ENCODE measurements at regions not wholly inside any gene's neighbourhood (a gene's known extent, or its start where the extent isn't known, plus 50 kb on each side); places are given as distances from the start of the nearest gene placed in this dataset.
A peak's percentile ranks its signal among the peaks of the same experiment; 100 is the strongest.
"Not testable (repeated sequence)": the region's sequence is repeated elsewhere in the genome, so short reads cannot be mapped to it uniquely, and the experiment has no call there.

DNA sequence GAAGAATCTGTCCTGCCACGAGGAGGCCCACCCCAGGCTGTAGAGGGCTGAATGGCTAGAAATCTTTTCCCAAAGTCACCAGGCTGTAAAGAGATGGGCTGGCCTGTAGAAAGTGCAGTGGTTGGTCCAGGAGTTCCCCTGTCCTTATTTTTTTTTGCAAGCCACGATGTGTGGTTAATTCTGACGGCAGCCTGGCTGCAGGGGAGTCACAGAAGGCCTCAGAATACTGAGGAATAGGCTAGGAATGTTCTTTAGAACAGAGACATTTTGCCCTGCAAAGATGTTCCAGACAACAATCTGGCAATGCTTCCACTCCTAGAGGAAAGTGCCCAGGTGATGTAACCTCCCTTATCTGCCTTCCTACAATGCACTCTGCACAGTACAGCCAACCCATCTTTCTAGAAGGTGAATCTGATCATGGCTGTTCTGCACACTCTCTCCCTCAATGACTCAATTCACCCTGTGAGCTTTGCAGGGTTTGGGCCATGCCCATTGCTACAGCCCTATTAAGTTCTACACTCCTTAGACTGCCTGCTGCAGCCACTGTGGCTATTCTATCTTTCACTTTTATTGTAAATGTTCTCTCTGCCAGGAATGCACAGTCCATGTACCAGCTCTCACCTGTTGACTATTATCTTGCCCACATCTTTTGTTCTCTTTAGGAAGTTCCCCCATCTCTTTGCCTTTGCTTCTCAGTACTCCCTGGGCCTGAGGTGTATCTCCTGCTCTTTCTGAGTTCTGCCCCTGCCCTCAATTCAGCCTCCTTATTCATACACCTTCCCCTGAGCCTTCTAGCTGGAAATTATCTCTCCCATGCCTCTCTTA lies 377.8 kb upstream of the CLINT1 start:
- no peak for DNase-seq

DNA sequence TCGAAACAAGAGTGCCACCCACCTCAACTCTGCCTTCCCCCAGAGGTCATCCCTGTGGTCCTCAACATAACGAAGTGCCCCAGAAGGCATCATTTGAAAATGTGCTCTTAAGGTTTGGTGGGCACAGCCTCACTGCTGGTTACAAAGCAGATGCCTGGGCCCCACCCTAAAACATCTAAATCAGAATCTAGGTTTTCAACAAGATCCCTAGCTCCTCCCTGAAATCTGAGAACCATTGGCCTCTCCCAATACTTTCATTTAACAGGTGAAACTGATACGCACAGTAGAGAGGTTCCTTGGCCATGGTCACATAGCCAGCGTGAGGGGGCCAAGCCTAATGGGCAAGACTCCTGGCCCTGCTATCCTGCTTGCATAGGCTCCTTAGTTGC lies 376.2 kb upstream of the CLINT1 start:
- DNase-seq: no peak

DNA sequence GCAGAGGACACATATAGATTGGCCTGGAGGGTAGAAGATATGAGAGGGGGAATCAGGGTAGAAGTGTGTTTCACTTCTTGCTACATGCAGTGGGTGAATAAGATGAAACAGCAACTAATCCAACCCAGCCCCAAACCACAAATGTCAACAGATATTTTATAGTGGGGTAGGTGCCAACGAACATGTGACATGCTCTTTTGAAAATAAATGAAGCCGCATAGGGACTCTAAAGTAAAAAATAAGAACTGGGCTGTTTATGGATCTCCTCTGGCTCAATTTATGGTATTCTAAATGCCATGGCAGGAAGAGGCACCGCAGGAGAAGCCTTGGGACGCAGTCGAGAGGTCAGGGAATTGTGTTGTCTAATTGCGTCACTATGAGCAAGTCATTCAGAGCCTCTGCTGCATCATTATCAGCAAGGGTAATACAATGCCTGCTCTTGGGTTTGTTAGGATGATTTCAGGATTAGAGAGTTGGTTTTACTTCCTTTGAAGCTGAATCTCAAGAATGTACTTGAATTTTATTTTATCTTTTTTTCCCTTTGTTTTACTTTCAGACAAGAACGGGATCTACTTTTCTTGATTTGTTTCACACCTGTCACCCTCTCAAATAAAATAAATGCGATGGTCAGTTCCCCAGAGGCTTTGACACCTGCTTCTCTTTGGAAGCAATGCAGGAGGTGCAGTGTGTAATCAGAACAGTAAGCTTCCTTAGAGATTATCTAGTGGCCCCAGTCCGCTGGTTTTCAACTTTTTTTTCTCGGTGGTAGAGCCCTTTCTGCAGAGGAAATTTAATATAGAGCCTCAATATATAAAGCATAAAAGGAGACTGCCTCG lies 375.6 kb upstream of the CLINT1 start:
- DNase-seq: no peak

DNA sequence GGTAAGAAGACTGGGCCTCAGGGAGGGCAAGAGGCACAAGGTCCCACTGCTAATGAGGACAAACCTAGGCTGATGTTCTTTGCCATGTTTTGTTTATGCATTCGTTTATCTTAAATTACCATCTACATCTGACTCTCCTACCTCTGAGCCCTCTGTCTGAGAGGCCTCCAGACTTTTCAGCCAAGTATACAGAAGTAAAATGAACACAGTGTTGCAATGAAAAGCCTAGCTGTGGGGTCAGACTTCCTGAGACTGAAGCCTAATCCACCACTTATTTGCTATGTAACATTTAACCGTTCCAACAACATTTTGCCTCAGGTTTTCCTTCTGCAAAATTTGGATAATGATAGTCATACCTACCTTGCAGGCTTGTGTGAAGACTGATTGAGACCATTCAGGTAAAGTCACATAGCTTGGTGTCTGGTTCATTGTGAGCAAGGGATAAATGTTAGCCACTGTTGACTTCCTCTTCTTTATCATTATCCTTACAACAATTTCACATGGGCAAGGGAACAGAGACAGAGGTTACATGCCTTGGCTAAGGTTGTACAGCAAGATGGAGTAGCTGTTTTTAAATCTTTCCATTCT lies 374.9 kb upstream of the CLINT1 start:
- DNase-seq: no peak

DNA sequence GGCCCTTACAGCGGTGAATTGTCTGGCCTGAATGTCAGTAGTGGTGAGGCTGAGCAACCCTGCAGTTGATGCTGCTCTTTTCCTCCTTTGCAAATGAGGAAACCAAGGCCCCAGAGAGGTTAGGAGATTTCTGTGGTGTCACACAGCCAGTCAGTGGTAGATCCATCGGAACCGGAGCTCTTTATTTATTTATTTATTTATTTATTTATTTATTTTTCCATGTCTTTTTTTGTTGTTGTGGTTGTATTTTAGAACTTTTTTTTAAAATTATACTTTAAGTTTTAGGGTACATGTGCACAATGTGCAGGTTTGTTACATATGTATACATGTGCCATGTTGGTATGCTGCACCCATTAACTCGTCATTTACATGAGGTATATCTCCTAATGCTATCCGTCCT lies 368.4 kb upstream of the CLINT1 start:
- not testable (repeated sequence) for DNase-seq

DNA sequence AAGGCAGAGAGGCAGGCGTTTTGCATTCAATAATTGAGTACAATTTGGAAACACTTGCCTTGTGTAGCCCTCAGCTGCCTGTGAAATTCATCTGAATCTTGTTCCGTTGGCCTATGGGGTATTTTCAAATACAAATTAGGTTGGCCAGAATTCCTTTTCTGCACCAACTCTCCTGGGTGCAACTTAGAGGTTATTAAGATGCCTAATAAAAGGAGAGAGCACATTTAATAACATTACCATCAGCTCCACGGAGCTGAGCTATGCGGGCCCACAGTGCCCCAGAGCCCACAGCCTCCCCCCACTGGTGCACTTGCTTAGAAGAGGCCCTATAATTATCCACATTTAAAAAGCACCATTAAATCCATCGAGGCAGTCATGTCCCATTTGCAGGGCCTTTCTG lies 367.6 kb upstream of the CLINT1 start:
- DNase-seq: no peak

DNA sequence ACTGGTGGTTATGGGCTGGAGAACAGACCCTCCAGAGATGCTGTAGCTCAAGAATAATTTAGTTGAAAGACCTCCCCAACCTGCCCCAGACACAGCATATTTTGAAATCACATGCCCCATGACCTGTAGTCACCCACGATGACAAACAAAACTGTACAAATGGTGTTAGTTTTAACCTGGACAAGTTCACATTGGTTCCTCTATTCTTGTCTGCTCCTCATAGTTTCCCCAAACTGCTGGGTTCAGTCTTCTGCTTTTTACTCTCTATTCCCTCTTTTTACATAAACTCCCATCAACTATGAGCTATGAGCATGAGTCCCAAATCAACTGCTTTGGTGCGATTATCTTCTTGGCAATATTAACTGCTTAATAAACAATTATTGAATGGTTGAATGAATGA lies 365.3 kb upstream of the CLINT1 start:
- DNase-seq: no peak

DNA sequence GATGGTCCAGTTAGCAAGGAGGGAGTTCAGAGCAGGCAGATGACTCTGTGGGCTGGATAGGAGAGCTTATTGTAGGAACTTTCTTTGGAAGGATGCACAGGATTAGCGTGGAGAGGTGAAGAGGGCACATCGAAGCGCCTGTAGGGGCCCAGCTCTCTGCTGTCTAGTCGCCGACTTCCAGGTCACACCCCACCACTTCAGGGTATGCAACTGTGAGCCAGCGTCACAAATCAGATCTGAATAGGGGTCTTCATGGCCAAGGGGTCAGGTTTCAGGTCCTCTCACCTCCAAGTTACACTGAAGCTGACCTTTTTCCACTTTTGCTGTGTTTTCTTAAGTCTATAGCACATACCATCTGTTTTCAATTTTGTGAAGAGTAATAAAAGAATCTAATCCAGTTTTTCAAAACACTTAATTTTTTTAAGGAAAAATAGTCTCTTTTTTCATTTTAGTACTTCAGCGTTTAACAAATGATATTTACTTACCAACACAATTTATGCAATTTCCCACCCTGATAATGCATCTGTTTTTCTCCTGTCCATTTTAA lies 364.2 kb upstream of the CLINT1 start:
- no peak for DNase-seq

DNA sequence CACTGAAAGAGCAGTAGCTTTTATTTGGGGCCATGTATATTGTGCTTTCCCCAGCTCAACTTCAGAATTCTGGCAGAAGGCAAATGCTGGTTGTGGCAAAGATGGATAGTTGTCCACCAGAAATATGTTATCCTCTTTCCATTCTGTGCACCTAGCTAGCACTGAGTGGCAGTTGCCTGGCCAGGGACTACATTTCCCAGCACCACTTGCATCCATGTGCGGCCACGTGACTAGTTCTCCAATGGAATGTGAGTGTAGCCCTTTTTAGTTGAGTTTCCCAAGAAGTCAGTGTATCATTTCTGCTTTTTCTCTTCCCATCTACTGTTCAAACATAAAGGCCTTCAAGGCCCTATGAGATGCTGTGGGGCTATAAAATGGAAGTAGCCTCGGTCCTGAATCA lies 354.0 kb upstream of the CLINT1 start:
- DNase-seq: no peak

DNA sequence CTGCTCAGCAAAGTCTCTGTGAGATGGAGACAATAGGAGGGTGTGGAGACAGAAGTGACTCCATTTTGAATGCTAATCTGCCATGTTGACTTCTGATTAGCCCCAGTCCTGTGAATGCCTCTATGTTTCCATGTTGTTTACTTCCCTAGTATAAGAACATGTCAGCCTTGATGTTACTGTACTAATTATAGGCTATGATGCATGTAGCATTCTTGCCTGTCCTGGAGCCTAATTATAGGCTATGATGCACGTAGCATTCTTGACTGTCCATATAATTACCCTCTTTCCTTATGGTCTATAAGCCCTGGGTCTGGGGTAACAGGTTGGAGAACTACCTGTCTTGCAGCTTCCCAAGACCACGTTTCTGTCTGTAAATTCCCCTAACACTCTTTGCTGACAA lies 353.3 kb upstream of the CLINT1 start:
- DNase-seq: no peak

DNA sequence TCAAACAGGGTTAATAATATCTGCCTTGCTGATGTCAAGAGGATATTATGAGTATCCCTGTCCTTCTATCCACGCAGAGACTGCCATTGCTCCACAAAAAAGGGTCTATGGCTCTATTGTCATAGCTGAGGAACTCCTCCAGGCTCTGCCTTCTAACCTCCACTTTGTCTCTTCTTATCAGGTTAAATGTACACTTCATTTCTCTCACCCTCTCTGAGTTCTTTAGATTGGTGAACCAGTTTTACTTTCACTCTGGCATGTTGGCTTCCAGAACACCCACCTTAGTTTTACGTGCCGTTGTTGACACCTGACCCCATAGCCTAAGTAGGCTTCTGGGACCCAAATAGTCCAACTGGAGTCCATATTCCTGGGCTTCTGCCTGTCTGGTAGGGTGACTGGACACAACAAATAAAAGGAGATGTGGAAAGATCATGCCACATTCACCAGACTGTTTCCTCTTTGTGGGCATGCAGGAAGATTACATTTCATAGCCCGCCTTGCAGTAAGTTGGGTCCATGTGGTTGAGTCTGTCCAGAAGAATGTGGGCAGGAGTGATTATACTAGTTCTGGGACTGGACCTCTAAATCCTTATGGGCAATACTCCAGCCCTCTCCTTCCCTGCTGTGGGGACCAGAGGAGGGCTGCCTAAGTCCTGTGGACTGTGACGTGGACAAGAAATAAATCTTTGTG lies 350.4 kb upstream of the CLINT1 start:
- DNase-seq: no peak

DNA sequence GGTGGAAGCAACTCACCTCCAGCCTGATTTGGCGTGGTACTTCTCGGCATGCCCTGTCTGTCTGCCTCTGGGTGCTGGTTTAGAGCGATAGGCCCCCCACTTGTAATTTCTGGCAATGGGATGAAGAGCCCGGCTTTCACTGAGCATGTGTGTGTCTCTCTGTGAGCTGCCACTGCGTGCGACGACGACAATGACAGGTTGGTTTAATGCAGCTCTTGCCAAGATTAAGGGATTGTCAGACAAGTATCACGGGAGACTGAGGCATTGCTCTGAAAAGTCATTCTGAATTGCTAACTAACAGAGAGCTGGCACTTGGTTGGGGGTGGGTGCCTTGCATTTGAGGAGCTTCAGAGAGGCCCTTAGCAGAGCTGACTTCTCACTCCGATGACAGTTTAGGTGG lies 348.8 kb upstream of the CLINT1 start:
- DNase-seq: no peak

DNA sequence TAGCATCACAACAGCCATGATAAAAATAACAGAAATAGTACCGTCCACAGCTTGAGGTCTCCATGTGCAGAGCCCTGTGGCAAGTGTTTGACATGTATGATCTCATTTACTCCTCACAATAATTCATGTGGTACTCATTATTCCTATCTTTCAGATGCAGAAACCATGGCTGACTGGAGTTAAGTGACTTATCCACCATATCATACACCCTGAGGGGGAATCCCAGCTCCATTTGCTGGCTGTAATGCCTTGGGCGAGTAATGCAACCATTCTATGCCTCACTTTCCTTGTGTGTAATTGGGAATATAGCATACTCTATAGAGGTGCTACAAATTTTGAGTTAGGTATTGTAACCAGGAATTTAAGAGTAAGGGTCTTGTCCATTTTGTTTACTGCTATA lies 347.0 kb upstream of the CLINT1 start:
- no peak for DNase-seq

DNA sequence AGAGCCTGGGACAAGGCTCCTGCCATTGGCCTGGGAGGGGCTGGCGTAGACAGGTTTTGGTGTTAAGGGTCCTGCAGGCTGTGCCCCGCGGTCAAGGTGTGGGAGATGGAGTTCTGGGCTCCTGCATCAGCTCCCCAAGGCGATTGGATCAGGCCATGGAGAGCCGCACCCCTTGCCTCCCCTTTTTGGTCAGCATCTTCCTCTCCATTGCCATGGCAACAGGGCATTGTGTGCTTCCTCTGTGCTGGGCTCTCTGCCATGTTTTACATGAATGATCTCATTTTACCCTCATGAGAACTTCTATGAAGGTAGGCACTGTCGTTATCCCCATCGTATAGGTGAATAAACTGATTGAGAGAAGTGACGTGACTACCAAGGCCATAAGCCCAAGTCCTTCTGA lies 344.3 kb upstream of the CLINT1 start:
- DNase-seq: peak in 1 of 2 experiments; percentile 41

DNA sequence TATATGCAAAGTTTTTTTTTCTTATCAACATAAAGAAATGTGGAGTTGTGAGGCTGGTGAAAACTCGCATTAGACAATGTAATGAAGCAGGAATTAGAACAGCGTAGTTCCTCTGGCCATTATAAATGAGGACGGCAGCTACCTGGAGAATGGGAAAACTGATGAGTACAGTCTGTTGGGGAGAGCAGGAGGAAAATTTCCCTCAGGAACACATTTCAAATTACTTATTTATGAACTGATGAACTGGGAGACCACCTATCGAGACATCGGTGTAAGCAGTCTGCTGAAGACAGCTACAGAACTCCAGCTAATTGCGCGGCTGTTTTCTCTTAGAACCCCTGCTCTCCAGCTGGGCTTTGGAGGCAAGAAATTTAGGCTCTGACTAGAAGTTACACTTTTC lies 343.9 kb upstream of the CLINT1 start:
- DNase-seq: no peak

DNA sequence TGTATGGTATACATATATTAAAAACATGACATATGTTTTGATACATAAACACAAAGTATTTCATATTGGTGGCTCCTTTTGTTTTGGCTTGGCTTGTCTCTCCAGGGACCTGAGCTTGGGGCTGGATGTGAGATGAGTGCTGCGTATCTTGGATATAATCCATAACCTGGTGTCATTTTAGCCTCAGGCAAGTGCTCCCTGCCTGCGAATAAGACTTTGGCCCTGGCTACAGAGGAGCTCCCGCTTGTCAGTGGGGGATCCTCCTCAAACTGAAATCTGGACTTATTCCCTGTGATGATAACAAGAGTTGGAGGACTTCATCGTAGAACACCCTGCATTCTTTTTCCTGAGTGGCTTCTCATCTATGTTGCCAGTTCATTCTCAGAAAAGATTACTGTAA lies 341.7 kb upstream of the CLINT1 start:
- DNase-seq: peak in 1 of 2 experiments; percentile 47

DNA sequence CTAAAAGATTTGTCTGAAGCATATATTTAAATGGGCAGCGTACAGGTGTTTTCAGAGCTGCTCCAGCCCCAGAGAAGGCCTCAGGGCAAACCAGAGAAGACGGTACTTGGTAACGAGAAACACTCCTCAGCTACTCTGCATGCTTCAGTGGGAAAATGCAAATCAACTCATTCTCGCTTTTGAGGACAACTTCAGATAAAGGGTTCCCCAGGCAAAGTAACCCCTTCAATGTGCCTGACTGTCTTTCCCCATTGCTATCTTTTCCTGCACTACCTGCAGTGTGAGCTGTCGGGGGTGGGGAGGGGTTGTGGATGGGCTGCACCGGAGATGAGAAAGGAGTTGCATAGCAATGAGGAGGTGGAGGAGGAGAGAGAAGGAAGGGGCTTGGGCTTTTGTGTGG lies 339.7 kb upstream of the CLINT1 start:
- DNase-seq: no peak

DNA sequence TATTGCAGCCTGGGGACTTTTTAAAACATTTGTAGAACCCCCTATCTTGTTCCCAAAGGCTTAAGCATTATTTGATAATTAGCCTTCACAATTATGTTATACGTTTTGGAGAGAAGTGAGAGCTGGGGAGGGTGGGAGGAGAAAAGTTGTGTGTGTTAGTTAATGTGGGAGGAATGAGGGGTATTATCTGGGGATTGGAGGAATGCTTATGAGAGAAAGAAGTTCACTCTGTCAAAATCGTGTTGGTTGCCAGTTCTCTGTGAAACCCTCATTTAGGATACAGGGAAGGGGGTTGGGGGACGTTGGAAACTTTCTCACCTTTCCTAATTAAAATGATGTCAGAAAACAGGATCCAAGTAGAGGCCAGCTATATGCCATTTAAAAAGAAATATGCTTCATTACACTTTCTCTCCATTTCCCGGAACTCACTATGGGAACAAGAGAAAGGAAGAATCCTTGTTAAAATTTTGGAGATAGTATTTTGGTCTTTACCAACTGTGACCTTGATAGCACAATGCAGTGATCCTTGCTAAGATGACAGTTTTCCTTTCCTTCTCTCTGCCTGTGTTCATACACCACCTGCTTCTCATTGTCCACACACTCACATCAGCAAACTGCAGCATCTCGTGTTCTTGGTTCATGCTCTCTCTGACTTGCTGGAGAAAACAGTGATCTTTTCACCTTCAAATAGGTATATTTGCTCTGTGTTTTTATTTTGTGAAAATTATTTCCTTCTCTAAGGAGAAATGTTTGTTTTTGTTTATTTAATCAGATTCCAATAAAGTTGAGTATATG lies 336.7 kb upstream of the CLINT1 start:
- no peak for DNase-seq

DNA sequence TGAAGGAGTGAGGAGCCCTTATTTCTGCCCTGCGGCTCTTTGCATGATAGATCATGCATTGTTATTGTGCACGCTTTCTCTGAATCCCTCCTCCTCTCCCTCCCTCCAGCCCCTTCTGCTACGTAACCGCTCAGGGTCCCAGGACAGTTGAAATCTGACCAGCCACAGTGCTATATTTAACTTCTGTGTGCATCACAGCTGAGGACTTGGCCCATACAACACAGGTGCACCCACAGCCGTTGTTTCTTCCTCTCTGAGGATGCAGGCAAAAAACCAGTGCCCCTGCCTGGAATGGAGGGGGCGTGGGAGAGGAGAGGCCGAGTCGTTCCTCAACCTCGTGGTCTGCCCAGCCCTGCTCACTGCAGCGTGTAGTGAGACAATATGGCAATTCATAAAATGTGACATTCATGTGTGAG lies 335.6 kb upstream of the CLINT1 start:
- DNase-seq: no peak

DNA sequence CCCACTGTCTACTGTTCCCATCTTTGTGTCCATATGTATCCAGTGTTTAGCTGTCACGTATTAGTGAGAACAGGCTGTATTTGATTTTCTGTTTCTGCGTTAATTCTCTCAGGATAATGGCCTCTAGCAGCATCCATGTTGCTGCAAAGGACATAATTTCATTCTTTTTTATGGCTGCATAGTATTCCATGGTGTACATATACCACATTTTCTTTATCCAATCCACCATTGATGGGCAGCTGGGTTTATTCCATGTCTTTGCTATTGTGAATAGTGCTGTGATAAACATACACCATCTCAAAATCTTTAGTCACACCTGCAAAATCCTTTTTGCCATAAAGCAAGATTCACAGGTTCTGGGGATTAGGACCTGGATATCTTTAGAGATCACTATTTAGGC lies 334.4 kb upstream of the CLINT1 start:
- not testable (repeated sequence) for DNase-seq

DNA sequence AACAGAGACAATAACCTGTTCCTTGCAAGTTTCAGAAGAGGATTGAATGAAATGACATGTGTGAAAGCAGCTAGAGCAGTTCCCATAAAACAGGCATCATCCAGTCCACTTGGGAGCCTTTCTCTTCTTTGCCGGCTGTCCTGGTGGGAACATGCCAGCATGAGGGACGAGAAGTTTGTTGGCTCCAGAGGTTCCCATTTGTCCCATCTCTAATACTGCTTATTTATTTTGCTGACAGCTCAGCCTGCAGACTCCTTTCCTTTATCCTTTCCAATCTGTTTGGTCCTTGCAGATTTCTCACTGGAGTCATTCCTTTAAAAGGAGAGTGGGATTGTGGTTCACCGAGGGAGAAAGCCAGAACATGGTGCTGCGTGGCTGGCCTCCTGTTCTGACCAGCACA lies 321.5 kb upstream of the CLINT1 start:
- DNase-seq: no peak

DNA sequence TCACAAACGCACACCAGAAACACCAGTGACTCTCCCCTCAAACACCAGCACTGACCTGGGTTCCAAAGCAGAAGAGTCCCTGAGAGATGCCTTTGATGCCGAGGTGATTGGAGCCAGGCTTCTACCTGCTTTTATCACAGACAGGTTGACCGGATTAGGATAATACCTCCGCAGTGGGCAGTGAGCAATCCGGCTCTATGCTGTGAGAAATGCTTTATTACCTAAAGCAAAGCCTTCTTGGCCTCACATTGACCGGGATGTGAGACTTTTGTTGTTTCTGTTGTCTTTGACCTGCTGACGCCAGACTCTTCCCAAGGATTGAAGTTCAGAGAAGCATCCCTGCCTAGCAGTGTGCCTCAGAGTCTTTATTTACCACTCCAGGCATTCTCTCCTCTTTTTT lies 320.3 kb upstream of the CLINT1 start:
- no peak for DNase-seq

Data from NCI-H446 (cell line).